Pancreas (tissue), 10 donors: ENCODE measurements at regions not wholly inside any gene's neighbourhood (a gene's known extent, or its start where the extent isn't known, plus 50 kb on each side); places are given as distances from the start of the nearest gene placed in this dataset.

Experiments used
- ATAC-seq, 4 donors: fragments of 200-7000 bp; cut with Tn5 transposase; one replicate each; pipeline versions ENCODE4 v1.8.0 to v1.9.1; 2020; ENCODE audit warnings: mild to moderate bottlenecking in 4 of 4, moderate library complexity in 4 of 4
- DNase-seq, 6 donors: peaks; one replicate each; pipeline ENCODE4 v3.0.0-alpha.2; 2020
- FAIRE-seq: peaks from 2 replicates; lab custom pipeline; 2012; peaks lifted over from hg19 to GRCh38; lab: Jason Lieb, UNC
- H3K27ac ChIP-seq, 4 donors: fragments of 200-600 bp; sonication (generic); 1 replicate in 3 of 4; 2 replicates in 1 of 4; pipeline versions ENCODE4 v1.5.0 to v1.8.0; 2020
- H3K27me3 ChIP-seq, 4 donors: fragments of 200-600 bp; one replicate each; pipeline ENCODE4 v1.8.0; 2021
- H3K36me3 ChIP-seq, 3 donors: fragments of 200-600 bp; sonication (generic) in 1 of 3; one replicate each; pipeline versions ENCODE4 v1.5.0 to v1.8.0; 2020 to 2021
- H3K4me1 ChIP-seq, 3 donors: fragments of 200-600 bp; one replicate each; pipeline ENCODE4 v1.8.0; 2021
- H3K4me3 ChIP-seq, 4 donors: fragments of 200-600 bp; sonication (generic) in 2 of 4; one replicate each; pipeline versions ENCODE4 v1.5.0 to v1.8.0; 2020 to 2021
- H3K9me3 ChIP-seq, 4 donors: fragments of 200-600 bp; one replicate each; pipeline ENCODE4 v1.8.0; 2021
- WGBS, 2 donors: extraction: QIAGEN DNeasy Blood & Tissue Kit; methylation state at CpG; one replicate each; pipeline ENCODE4 v1.1.7; 2013; 5-methylcytosine and 5-hydroxymethylcytosine counted together
- intact Hi-C, 3 donors: fragments of 100-400 bp; cut with DNase I; formaldehyde crosslinking; loops; one replicate each; pipeline versions ENCODE4 v1.11.1 to v1.14.2; 2022
- TF ChIP-seq, protein P1 (sequence below), 4 donors: fragments of 200-600 bp; sonication (generic) in 3 of 4; IDR thresholded peaks; one replicate each; pipeline versions ENCODE4 v1.5.0 to v1.8.0; 2021; ENCODE audit warnings: antibody characterized with exemption in 4 of 4
- donor health status: healthy with polysubstance abuse.
- donor health status: DM: no; HTN: no; CAD: no; lungs with moderate emphysema.
- donor health status: DM: no; HTN: no; CAD: no.
- donor health status: control.
- donor health status: control.
- donor health status: Bipolar disorder and iron deficiency.
- donor health status: DM: yes; HTN: yes; CAD: no.
- donor health status: DM: no; HTN: no; CAD: no.
- donor health status: DM: no; HTN: no; CAD: no.
- donor health status: DM: yes; HTN: yes; CAD: no.

GRCh38 chr2:187167491-187167890 lies 280.6 kb downstream of the CALCRL start:
- ATAC-seq (no peak), DNase-seq (no peak), FAIRE-seq (no peak)
- TF ChIP-seq, protein P1, sequence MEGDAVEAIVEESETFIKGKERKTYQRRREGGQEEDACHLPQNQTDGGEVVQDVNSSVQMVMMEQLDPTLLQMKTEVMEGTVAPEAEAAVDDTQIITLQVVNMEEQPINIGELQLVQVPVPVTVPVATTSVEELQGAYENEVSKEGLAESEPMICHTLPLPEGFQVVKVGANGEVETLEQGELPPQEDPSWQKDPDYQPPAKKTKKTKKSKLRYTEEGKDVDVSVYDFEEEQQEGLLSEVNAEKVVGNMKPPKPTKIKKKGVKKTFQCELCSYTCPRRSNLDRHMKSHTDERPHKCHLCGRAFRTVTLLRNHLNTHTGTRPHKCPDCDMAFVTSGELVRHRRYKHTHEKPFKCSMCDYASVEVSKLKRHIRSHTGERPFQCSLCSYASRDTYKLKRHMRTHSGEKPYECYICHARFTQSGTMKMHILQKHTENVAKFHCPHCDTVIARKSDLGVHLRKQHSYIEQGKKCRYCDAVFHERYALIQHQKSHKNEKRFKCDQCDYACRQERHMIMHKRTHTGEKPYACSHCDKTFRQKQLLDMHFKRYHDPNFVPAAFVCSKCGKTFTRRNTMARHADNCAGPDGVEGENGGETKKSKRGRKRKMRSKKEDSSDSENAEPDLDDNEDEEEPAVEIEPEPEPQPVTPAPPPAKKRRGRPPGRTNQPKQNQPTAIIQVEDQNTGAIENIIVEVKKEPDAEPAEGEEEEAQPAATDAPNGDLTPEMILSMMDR (IDR thresholded peaks at IDR 0.05): no peak
- Histone ChIP-seq H3K27ac (no peak overlapping the region), H3K36me3 (no peaks in the 10 kb centered on the region), H3K4me1 (no peaks in the 10 kb centered on the region), H3K4me3 (no peak overlapping the region), H3K9me3 (no peaks in the 10 kb centered on the region), H3K27me3 (no peaks in the 10 kb centered on the region)
- 73 to 81% methylated on average over 4 of the region's 4 CpGs for WGBS, 2 donors
- intact Hi-C loops: no loop called here

DNA sequence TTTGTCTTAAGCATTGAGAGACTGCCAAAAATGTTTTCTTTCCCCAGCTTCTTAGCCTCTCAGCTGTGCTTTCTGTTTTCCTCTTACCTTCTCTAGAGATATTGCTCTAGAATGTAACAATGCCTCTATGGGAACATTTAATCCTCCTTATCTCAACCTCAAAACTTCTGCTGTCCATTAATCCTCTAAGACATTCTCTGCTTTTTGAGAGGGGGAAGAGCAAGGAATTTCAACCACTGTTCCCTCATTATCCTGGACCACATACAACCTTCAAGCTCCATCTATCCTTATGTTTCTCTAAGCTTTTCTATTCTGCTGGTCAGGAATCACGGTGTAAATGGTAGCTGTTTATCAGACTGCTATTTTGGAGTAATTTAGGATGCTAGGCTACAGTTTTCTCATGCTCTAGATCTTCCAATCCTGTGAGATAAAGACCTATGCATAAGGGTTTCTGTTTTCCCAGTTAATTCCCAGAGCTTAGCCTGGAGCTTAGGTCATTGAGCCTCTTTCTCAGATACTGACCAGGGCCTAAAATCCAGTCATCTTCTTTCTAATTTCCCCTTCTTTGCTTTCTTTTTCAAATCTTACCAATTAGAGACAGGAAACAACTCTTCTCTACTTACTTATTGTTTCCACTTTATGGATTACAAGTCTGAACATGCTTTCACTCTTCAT lies 282.0 kb downstream of the CALCRL start:
- intact Hi-C loops: no loop called here
- WGBS, 2 donors: 47 to 62% methylated on average over 1 of the region's 1 CpG

DNA sequence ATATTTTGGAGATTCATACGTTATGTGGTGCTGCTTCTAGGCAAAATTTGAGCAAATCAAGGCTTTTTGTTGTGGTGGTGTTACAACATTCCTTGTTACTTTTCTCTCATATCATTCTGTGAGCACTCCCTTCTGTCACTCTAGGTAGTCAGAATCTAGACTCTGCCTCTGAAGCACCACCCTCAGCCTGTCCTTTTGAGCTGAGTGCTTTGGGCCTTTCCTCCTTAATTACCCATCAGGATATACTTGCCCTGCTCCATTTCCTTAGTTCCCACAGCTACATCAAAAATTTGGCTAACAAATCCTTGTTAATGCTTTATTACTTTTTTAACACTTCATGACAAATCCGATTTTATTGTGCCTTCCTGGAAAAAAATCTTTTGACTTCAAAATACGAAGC lies 289.6 kb downstream of the CALCRL start:
- Histone ChIP-seq H3K36me3 (no peaks in the 10 kb centered on the region), H3K27me3 (no peaks in the 10 kb centered on the region), H3K9me3 (no peaks in the 10 kb centered on the region), H3K4me3 (no peak overlapping the region), H3K27ac (no peak overlapping the region), H3K4me1 (no peaks in the 10 kb centered on the region)
- TF ChIP-seq, protein P1 (IDR thresholded peaks at IDR 0.05): no peak
- DNase-seq (no peak), FAIRE-seq (no peak), ATAC-seq (no peak)
- intact Hi-C loops: no loop called here
- WGBS, 2 donors: 39 to 63% methylated on average over 3 of the region's 3 CpGs

More for the DNA sequence above, 282.0 kb downstream of the CALCRL start:
- no peaks in the 10 kb centered on the region for H3K4me1 ChIP-seq
- no peaks in the 10 kb centered on the region for H3K9me3 ChIP-seq
- H3K36me3 ChIP-seq: no peaks in the 10 kb centered on the region
- no peak overlapping the region for H3K27ac ChIP-seq
- TF ChIP-seq, protein P1 (IDR thresholded peaks at IDR 0.05): no peak
- H3K27me3 ChIP-seq: no peaks in the 10 kb centered on the region
- DNase-seq (no peak), FAIRE-seq (no peak), ATAC-seq (no peak)
- H3K4me3 ChIP-seq: no peak overlapping the region

- intact Hi-C loops: no loop called here
- no peaks in the 10 kb centered on the region for H3K9me3 ChIP-seq
- no peak overlapping the region for H3K27ac ChIP-seq
- H3K36me3 ChIP-seq: no peaks in the 10 kb centered on the region
- no peaks in the 10 kb centered on the region for H3K27me3 ChIP-seq
- no peaks in the 10 kb centered on the region for H3K4me1 ChIP-seq
- FAIRE-seq: no peak
- 32 to 33% methylated on average over 2 of the region's 2 CpGs for WGBS, 2 donors
- no peak for DNase-seq
- TF ChIP-seq, protein P1 (IDR thresholded peaks at IDR 0.05): no peak
- peak in 1 of 4 donors; percentile 17 for ATAC-seq
- no peak overlapping the region for H3K4me3 ChIP-seq
Observed at GRCh38 chr2:187157046-187157445, 291.0 kb downstream of the CALCRL start.

DNA sequence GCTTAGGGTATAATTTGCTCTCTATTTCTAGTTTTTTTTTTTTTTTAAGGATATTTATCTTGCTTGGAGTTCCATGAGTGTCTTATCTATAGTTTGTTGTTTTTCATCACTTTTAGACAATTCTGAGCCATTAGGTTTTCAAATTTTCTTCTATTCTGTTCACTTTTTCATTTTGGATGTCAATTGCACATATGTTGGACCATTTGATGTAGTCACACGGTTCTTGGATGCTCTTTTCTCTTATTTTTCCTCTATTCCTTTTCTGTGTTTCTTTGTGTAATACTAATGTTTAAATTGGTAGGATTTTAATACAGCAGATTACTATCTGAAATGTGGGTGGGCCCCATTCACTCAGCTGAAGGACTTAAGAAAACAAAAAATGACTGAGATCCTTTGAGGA lies 292.6 kb downstream of the CALCRL start:
- H3K27ac ChIP-seq: no peak overlapping the region
- no peaks in the 10 kb centered on the region for H3K9me3 ChIP-seq
- intact Hi-C loops: no loop called here
- no peaks in the 10 kb centered on the region for H3K27me3 ChIP-seq
- H3K4me1 ChIP-seq: no peaks in the 10 kb centered on the region
- FAIRE-seq (no peak), DNase-seq (no peak), ATAC-seq (no peak)
- WGBS, 2 donors: 45 to 61% methylated on average over 1 of the region's 1 CpG
- H3K36me3 ChIP-seq: no peaks in the 10 kb centered on the region
- no peak overlapping the region for H3K4me3 ChIP-seq
- TF ChIP-seq, protein P1 (IDR thresholded peaks at IDR 0.05): no peak
